ENCODE measurements at regions not wholly inside any gene's neighbourhood (a gene's known extent, or its start where the extent isn't known, plus 50 kb on each side); places are given as distances from the start of the nearest gene placed in this dataset.
"Not testable (repeated sequence)": the region's sequence is repeated elsewhere in the genome, so short reads cannot be mapped to it uniquely, and the experiment has no call there.

DNA sequence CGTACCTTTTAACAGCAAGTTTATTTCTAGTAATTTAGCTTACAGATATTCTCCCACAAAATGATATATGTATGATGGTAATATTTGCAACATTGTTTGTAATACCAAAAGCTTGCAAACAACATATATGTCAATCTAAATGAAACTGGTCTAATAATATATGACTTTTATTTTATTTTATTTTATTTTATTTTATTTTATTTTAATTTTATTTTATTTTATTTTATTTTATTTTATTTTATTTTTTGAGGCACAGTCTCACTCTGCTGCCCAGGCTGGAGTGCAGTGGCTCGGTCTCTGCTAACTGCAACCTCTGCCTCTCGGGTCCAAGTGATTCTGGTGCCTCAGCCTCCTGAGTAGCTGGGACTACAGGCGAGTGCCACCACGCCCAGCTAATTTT is 94.6 kb upstream of the ABCA1 start:
- DNase-seq (ENCODE audit: low read depth): not testable (repeated sequence)

GRCh38 chr9:105023788-105024187 is 95.8 kb upstream of the ABCA1 start:
- DNase-seq (ENCODE audit: low read depth): no peak

DNA sequence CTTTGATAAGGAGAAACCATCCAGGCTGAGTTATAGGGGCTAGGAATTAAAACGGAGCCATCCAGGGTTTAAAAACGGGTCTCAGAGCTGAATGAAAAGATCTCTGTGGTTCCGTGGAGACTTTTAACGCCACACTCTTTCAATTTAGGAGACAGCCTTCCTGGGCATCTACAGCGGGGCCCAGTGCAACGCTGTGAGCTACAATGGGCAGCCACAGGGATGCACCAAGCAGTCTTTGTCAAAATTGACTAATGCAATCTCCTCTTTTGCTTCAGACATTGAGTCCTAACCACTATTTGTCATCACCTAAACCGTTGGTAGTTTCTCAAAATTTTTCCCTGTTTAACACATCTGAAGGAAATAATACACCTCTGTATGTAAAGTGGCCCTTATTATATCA is 96.6 kb upstream of the ABCA1 start:
- DNase-seq (ENCODE audit: low read depth): no peak

DNA sequence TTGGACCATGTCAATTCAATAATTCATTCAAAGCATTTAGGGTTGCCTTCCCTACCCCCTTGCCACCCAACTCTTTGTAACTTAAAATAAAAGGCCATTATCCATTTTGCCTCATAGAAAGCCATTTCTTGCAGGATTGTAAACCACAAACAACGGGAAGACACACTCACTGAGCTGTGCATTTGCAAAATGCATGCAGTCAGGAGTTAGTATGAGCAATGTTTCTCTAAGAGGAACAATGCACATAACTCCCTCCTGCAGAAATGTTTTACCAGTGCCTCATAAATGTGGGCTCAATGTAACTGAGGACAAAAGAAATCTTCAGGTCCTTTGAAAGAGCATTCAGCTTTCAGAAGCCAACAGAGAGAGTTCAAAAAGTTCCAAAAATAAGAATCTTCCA is 98.5 kb upstream of the ABCA1 start:
- no peak for DNase-seq (ENCODE audit: low read depth)

DNA sequence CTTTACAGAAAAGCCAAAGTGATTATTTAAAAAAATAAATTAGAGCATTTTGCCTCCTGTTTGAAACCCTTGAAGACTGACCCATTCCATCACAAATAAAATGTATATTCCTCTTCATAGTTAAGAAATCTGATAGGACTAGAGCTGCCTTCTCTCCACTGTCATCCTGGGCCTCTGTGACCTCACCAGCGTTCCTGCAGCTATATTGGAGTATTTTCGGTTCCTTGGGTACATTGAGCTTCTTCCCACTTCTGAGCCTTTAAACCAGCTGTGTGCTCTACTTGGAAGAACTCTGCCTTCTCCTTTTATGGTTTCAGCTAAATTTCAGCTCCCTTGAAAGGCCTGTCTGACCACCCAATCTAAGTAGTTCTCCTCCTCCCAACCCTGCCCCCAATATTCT is 99.1 kb upstream of the ABCA1 start:
- no peak for DNase-seq (ENCODE audit: low read depth)

- DNase-seq (ENCODE audit: low read depth): no peak
Measured at GRCh38 chr9:105030285-105030684, 102.3 kb upstream of the ABCA1 start.

DNA sequence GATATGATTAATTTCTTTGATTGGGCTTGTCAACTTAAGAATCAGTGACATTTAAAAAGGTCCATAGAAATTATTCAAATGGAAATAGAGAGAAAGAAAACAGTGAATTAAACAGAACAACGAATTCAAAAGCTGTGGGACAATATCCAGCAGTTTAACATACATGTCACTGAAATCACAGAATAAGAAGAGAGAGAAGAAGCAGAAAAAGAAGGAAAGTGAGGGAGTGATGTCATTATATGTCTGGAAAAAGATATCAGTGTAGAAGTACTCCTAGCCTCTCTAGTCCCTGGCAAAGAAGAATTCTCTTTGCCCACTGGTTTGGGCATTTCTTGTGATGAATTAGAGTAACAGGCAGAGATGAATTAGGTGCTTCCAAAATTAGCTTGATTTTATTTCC is 109.2 kb upstream of the ABCA1 start:
- DNase-seq (ENCODE audit: low read depth): no peak

- DNase-seq (ENCODE audit: low read depth): no peak
Measured at GRCh38 chr9:105038051-105038450, 110.1 kb upstream of the ABCA1 start.

DNA sequence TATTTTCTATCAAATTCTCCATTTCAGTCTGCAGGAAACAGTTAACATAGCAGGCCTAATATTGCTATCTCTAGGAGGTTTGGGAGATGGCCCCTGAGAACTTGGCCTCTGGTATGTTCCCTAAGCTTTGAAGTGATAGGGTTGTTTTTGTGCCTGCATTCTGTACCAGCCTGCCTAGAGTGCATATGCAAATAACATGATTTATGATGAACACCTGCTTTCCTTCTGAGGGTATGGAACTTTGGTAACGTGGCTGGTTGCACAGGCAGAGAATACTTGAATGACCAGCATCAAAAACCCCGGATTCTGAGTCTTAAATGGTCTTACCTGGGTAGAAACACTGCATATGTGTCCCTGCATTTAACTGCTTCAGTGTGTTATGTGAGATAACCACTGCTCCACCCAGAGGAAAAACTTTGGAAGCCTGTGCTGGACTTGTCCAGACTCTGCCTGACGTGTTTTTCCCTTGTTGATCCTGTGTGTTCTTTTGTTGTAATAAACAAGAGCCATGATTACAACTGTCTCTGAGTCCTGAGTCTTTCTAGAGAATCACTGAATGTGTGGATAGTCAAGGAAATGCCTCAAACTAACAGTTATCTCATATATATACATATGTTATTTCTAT is 111.3 kb upstream of the ABCA1 start:
- no peak for DNase-seq (ENCODE audit: low read depth)

- no peak for DNase-seq (ENCODE audit: low read depth)
Measured at GRCh38 chr9:105043370-105043936, 115.5 kb upstream of the ABCA1 start.

DNA sequence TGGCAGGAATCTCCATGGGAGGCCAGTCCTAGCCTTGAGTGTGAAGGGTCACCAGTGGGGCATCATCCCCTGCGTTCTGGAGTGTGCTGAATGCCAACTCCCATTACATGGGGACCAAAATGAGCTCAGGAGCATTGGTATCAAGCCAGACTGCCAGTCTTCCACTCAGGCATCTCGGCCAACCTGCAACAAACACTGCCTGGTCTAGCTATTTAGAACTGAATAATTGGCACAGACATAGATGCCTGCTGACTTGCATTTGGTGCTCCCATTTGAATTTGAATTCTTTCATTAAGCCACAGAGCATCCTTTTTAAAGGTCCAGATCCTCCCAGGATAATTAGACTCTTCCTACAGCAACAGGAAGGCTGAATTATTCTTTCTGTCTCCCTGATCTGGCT is 116.6 kb upstream of the ABCA1 start:
- DNase-seq (ENCODE audit: low read depth): no peak

- DNase-seq (ENCODE audit: low read depth): no peak
Measured at GRCh38 chr9:105046907-105047741, 119.2 kb upstream of the ABCA1 start.

- DNase-seq (ENCODE audit: low read depth): no peak
Measured at GRCh38 chr9:105047742-105048041, 119.7 kb upstream of the ABCA1 start.

DNA sequence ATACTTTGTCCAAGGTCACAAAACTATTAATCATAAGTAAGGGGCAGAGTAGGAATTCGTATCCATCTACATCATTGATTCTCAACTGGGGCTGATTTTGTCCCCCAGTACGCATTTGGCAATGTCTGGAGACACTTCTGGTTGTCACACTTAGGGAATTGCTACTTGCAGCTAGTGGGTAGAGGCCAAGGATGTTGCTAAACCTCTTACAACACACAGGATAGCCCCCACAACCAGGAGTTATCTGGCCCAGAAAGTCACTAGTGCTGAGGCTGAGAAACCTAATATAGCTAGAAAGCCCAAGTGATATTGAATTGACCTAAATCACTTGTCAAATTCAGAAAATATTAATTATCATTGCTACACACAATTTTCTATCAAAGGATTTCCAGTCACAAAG is 120.4 kb upstream of the ABCA1 start:
- no peak for DNase-seq (ENCODE audit: low read depth)

- no peak for DNase-seq (ENCODE audit: low read depth)
Measured at GRCh38 chr9:105050296-105050695, 122.3 kb upstream of the ABCA1 start.

DNA sequence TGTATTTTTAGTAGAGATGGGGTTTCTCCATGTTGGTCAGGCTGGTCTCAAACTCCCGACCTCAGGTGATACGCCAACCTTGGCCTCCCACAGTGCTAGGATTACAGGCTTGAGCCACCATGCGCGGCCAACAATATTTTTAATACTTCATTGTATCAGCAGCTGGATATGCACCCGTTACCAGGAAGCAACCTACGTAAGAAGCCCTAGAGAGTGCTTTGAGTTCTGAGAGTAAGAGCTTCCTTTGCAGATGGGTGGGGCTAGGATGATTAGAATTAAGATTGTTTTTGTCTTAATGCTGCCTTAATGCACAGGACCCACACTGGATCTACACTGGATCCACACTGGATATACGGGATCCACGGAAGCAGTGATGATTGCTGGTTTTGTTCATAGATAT is 123.9 kb upstream of the ABCA1 start:
- no peak for DNase-seq (ENCODE audit: low read depth)

DNA sequence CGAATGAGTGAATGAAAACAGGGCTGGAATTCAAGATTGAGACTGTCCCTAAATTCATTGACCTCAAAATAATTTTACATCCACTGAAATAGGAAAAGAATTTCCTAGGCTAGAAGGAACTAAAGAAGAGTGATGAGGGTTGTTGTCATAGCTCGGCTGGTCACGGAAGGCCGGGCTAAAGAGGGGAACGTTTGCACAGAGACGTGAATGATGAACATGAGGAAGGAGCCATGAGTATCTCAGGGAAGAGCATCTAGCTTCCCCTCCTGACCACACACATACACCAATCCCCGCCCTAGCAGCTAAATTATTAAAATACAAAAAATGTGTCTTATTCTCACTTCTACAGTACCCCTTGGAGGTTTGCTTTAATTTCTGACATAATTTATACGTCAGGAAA is 124.4 kb upstream of the ABCA1 start:
- DNase-seq (ENCODE audit: low read depth): no peak

DNA sequence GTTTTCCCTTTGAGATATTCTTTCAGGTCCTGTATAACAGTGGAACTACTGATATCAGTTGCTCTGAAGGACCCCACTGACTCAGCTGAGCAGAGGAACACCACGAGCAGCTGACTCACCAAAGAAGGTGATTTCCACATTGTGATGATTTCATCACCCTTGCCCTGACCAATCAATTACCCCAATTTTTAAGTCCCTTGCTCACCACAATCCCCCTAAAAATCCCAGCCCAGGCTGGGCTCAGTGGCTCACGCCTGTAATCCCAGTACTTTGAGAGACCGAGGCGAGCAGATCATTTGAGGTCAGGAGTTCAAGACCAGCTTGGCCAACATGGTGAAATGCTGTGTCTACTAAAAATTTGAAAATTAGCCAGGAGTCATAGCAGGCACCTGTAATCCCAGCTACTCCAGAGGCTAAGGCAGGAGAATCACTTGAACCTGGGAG is 125.3 kb upstream of the ABCA1 start:
- DNase-seq (ENCODE audit: low read depth): no peak

GRCh38 chr9:105054491-105054890 is 126.5 kb upstream of the ABCA1 start:
- DNase-seq (ENCODE audit: low read depth): no peak

DNA sequence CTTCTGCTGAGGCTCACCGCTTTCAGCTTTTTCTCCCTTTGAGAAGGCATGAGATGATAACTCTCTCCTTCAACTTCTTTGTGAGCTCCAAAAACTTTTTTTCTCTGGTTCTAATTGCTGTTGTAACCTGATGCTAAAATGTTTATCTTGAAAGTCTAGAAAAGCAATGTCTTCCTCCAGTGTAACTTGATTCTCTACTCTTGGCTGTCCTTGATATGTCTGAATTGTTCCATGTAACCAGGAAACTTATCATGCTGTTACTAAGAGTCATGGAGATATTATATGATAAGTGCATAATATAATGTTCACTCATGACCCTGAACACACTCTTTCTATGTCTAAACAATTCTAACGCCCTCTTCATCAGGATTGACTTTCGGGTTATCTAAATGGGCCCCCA is 128.0 kb upstream of the ABCA1 start:
- DNase-seq (ENCODE audit: low read depth): no peak

- DNase-seq (ENCODE audit: low read depth): no peak
Measured at GRCh38 chr9:105057551-105057950, 129.6 kb upstream of the ABCA1 start.

GRCh38 chr9:105059252-105059651 is 131.3 kb upstream of the ABCA1 start:
- DNase-seq (ENCODE audit: low read depth): no peak

DNA sequence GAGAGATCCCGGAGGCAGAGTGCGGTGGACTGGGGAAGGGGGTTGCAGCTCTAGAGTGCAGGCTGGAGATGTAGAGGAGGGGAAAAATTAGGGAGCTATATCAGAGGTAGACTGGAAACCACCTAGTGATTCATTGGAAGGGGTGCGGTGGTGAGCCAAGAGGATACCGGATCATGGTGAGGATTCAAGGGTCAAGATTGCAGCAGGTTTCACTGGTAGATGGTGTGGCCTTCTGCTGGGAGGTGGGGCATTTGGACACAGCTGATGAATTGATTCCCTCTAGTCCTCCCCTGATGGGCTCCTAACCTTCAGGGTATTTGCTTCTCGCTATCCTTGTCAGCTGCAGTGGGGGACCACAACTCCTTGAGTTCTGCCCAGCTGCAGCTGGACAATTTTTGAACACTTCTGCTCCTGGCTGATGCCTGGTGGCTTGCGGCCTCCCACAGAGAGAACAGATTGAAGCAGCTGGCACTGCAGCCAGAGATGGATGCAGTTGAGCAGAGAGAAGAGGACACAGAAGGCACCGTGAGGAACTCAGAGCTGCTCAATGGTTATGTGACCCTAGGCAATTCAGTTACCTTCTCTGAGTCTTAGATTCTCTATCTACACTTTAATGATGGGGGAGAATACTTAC is 134.4 kb upstream of the ABCA1 start:
- no peak for DNase-seq (ENCODE audit: low read depth)
